Keratinocyte (primary cell): ENCODE measurements at regions not wholly inside any gene's neighbourhood (a gene's known extent, or its start where the extent isn't known, plus 50 kb on each side); places are given as distances from the start of the nearest gene placed in this dataset.

Experiments used
- DNase-seq: peaks from one replicate; pipeline ENCODE4 v3.0.0-alpha.2; 2011; ENCODE audit warnings: low read depth, missing footprints, low spot score
- FAIRE-seq: peaks from 2 replicates; lab custom pipeline; 2011; peaks lifted over from hg19 to GRCh38; lab: Jason Lieb, UNC
- H2AFZ ChIP-seq: 2 replicates; pipeline ENCODE4 v1.6.0; 2012; ENCODE audit warnings: low read length, control low read depth, inconsistent platforms; ENCODE audit not compliant: control insufficient read depth
- H3K27ac ChIP-seq: 2 replicates; pipeline ENCODE4 v1.5.1; 2011; ENCODE audit warnings: low read length; ENCODE audit not compliant: control insufficient read depth, insufficient read depth
- H3K27me3 ChIP-seq: 3 replicates; pipeline ENCODE4 v1.6.0; 2011; ENCODE audit warnings: low read length; ENCODE audit not compliant: control insufficient read depth, insufficient read depth; ENCODE audit errors: extremely low read depth
- H3K36me3 ChIP-seq, 2 experiments: 2 replicates in 1 of 2; 3 replicates in 1 of 2; pipeline ENCODE4 v1.5.1; 2011; ENCODE audit warnings: low read length in 2 of 2, mild to moderate bottlenecking in 1 of 2; ENCODE audit not compliant: control insufficient read depth in 2 of 2, insufficient read depth in 2 of 2; ENCODE audit errors: extremely low read depth in 1 of 2
- H3K4me1 ChIP-seq: 3 replicates; pipeline ENCODE4 v1.5.1; 2011; ENCODE audit warnings: low read length; ENCODE audit not compliant: control insufficient read depth, insufficient read depth; ENCODE audit errors: extremely low read depth
- H3K4me2 ChIP-seq: 3 replicates; pipeline ENCODE4 v1.6.0; 2011; ENCODE audit warnings: low read depth, low read length; ENCODE audit not compliant: control insufficient read depth, insufficient read depth; ENCODE audit errors: extremely low read depth
- H3K4me3 ChIP-seq, 3 experiments: fragments of 200-600 bp in 1 of 3; sonication (generic) in 1 of 3; 2 replicates in 2 of 3; 3 replicates in 1 of 3; pipeline ENCODE4 v1.5.1; 2011 to 2016; ENCODE audit warnings: low read length in 3 of 3, mild to moderate bottlenecking in 3 of 3, control low read depth in 2 of 3, inconsistent platforms in 1 of 3, low read depth in 1 of 3, mixed read lengths in 1 of 3, mixed run types in 1 of 3, moderate library complexity in 1 of 3; ENCODE audit not compliant: control insufficient read depth in 2 of 3, insufficient read depth in 2 of 3; ENCODE audit errors: extremely low read depth in 1 of 3
- H3K79me2 ChIP-seq: 2 replicates; pipeline ENCODE4 v1.6.0; 2012; ENCODE audit warnings: low read length; ENCODE audit not compliant: control insufficient read depth, insufficient read depth
- H3K9ac ChIP-seq: 3 replicates; pipeline ENCODE4 v1.6.0; 2011; ENCODE audit warnings: low read length; ENCODE audit not compliant: control insufficient read depth, insufficient read depth; ENCODE audit errors: extremely low read depth
- H3K9me1 ChIP-seq: 3 replicates; pipeline ENCODE4 v1.6.0; 2011; ENCODE audit warnings: low read length; ENCODE audit not compliant: control insufficient read depth, insufficient read depth; ENCODE audit errors: extremely low read depth
- H3K9me3 ChIP-seq: 2 replicates; pipeline ENCODE4 v1.5.1; 2012; ENCODE audit warnings: low read depth, low read length; ENCODE audit not compliant: control insufficient read depth
- H4K20me1 ChIP-seq: 3 replicates; pipeline ENCODE4 v1.6.0; 2011; ENCODE audit warnings: low read length; ENCODE audit not compliant: control insufficient read depth, insufficient read depth; ENCODE audit errors: extremely low read depth
- CTCF ChIP-seq, 3 experiments: IDR thresholded peaks in 1 of 3; conservative IDR thresholded peaks in 1 of 3; optimal IDR thresholded peaks in 1 of 3; 2 replicates in 2 of 3; 3 replicates in 1 of 3; pipeline versions ENCODE3 to v1.5.1; 2011; ENCODE audit warnings: low read length in 3 of 3, mild to moderate bottlenecking in 3 of 3, moderate library complexity in 2 of 3, control low read depth in 1 of 3, inconsistent platforms in 1 of 3; ENCODE audit not compliant: insufficient read depth in 2 of 3; ENCODE audit errors: extremely low read depth in 1 of 3
- EZH2 ChIP-seq: IDR thresholded peaks from one replicate; pipeline ENCODE4 v1.6.1; 2012; ENCODE audit warnings: inconsistent platforms, mild to moderate bottlenecking, low read length, moderate library complexity
- dilution Hi-C: fragments of 300-500 bp; cut with MboI; formaldehyde crosslinking; loops from one replicate; pipeline ENCODE4 v1.7.0; 2020; ENCODE audit warnings: low sequenced_read_pairs; ENCODE audit not compliant: extremely low pct_ligation_motif_present

GRCh38 chr6:72464791-72465691, 156.8 kb upstream of the KCNQ5 start:
- Histone ChIP-seq H2AFZ (no peak overlapping the region), H3K27me3 (no peaks in the 10 kb centered on the region), H3K36me3 (no peaks in the 10 kb centered on the region), H3K27ac (no peak overlapping the region), H4K20me1 (no peaks in the 10 kb centered on the region), H3K4me2 (no peak overlapping the region), H3K9me3 (no peaks in the 10 kb centered on the region), H3K9ac (no peak overlapping the region), H3K4me1 (peaks cover 9% of the 10 kb centered on the region), H3K9me1 (no peaks in the 10 kb centered on the region), H3K79me2 (no peaks in the 10 kb centered on the region), H3K4me3 (no peak overlapping the region)
- FAIRE-seq (peak; percentile 95), DNase-seq (peak; percentile 33)
- dilution Hi-C loops, result no loop called here
- TF ChIP-seq EZH2 (no peak), CTCF (optimal IDR thresholded peaks at IDR 0.05 in 1 of 3, IDR thresholded peaks at IDR 0.05 in 1 of 3, conservative IDR thresholded peaks at IDR 0.05 in 1 of 3; ENCODE audit: extremely low read depth in 1 of 3, insufficient read depth in 2 of 3, low read length in 3 of 3) (no peak)

GRCh38 chr6:72466471-72466870, 155.4 kb upstream of the KCNQ5 start:
- H3K4me2 ChIP-seq, result no peak overlapping the region
- H3K79me2 ChIP-seq, result no peaks in the 10 kb centered on the region
- FAIRE-seq (no peak), DNase-seq (no peak)
- peaks cover 9% of the 10 kb centered on the region for H3K4me1 ChIP-seq
- no peak overlapping the region for H3K27ac ChIP-seq
- H3K9me3 ChIP-seq, result no peaks in the 10 kb centered on the region
- H3K27me3 ChIP-seq, result no peaks in the 10 kb centered on the region
- dilution Hi-C loops, result no loop called here
- H2AFZ ChIP-seq, result no peak overlapping the region
- H3K4me3 ChIP-seq, result no peak overlapping the region
- no peak overlapping the region for H3K9ac ChIP-seq
- H4K20me1 ChIP-seq, result no peaks in the 10 kb centered on the region
- no peaks in the 10 kb centered on the region for H3K9me1 ChIP-seq
- TF ChIP-seq EZH2 (no peak), CTCF (optimal IDR thresholded peaks at IDR 0.05 in 1 of 3, IDR thresholded peaks at IDR 0.05 in 1 of 3, conservative IDR thresholded peaks at IDR 0.05 in 1 of 3; ENCODE audit: extremely low read depth in 1 of 3, insufficient read depth in 2 of 3, low read length in 3 of 3) (no peak)
- no peaks in the 10 kb centered on the region for H3K36me3 ChIP-seq
